Left colon (tissue), 2 donors: ENCODE measurements at regions not wholly inside any gene's neighbourhood (a gene's known extent, or its start where the extent isn't known, plus 50 kb on each side); places are given as distances from the start of the nearest gene placed in this dataset.
A peak's percentile ranks its signal among the peaks of the same experiment; 100 is the strongest.

Experiments used
- ATAC-seq: fragments of 200-7000 bp; cut with Tn5 transposase; one replicate; pipeline ENCODE4 v1.9.1; 2020; ENCODE audit warnings: mild to moderate bottlenecking, moderate library complexity
- DNase-seq, 2 donors: peaks; one replicate each; pipeline ENCODE4 v3.0.0-alpha.2; 2020
- intact Hi-C, 2 donors: fragments of 100-400 bp; cut with DNase I in 1 of 2; cut with micrococcal nuclease in 1 of 2; formaldehyde crosslinking; loops; one replicate each; pipeline versions ENCODE4 v1.11.2 to v1.14.0; 2022; cut with DNase I, micrococcal nuclease
- donor health status: DM: no; HTN: no; CAD: no.
- donor health status: DM: yes; HTN: yes; CAD: no.

DNA sequence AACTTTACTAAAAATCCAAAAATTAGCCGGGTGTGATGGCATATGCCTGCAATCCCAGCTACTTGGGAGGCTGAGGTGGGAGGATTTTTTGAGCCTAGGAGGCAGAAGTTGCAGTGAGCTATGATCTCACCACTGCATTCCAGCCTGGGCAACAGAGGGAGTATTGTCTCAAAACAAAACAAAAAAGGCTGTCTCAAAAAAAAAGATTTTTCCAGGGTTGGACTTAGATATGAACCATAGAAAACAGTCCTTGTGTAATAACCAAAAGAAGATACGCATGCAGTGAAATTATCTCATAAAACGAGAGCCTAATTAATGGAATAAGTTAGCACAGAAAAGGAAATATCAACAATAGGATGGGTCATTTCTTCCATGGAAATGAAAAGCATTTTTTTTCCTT, 320.4 kb upstream of the RASGRP1 start:
- ATAC-seq: no peak
- DNase-seq: no peak
- intact Hi-C loops: no loop called here

GRCh38 chr15:38885471-38885952, 320.9 kb upstream of the RASGRP1 start:
- no peak for ATAC-seq
- intact Hi-C loops: no loop called here
- DNase-seq: no peak

- intact Hi-C loops: no loop called here
- DNase-seq: no peak
- ATAC-seq: no peak
These were observed 321.9 kb upstream of the RASGRP1 start for GRCh38 chr15:38886315-38887163.

DNA sequence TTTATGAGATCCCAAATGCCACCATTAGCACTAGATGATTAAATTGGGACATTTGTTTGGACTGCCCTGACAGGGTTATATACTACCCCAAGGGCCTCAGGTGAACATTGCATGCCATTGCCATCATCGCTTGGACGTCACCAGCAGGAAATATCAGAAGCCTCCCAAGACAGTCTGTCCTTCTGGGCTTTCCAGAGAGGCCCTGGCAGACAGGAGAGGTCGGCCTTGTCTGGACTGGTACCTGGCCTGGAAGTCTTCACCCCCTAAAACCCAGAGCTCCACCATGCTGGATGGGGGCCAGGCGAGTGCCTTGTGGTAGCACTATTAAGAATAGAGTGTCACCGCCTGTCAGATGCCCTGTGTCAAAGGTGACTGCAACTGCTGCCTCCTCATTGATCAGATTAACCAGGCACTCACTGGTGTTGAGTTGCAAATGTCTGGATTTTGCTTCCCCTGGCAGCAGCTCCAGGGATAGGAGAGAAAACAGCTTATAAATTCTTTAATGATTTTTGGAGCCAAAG, 324.1 kb upstream of the RASGRP1 start:
- no peak for ATAC-seq
- no peak for DNase-seq
- intact Hi-C loops: no loop called here

DNA sequence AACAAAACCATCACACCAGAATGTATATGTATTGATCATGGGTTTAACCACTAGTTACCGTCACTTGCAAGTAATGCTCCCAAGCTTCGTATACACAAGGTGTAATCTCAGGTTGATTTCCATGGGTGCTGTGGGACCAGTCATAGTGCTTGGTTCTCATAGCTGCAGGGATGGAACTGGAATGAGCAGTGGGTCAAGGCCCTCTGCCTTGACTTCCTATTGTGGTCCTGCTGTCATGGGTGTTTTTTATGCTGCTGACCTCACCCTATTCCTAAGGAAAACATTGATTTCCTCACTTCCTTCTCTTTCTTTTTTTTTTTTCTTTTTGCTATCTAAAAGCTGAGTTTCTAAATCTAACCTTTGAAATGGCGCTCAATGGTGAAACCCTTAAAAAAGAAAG, 325.6 kb upstream of the RASGRP1 start:
- intact Hi-C loops: no loop called here
- DNase-seq: no peak
- no peak for ATAC-seq

GRCh38 chr15:38893925-38894242, 329.3 kb upstream of the RASGRP1 start:
- DNase-seq (no peak), ATAC-seq (peak; percentile 62)
- intact Hi-C loops: no loop called here

DNA sequence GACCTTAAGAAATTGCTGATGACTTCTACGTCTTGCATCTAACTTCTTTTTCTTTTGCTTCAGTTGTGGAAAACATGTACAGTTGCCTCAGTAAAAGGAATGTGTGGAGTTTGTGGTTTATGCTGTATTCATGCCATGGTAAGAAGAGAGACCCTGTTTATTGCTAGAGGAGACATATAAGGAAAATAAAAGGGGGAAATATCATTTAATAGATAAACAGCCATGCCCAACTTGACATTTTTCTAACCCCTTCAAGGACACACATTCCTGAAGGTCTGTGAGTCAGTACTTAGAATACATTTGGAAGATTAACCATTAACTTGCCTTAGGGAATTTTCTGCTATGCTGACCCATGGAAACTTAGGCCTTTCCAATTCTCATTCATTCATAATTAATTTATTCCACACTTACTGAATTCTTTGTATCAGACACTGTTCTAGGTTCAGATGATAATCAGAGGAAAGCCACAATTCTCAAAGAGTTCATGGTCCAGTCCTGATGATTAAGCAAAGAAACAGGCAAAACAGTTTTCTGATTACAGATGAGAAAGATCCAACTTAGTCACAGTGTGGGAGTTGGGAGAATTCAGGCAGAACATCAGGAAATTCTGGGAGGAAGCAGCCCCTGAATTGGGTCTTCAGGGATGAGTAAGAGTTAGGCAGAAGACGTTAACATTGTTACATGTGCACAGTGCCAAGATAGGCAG, 329.8 kb upstream of the RASGRP1 start:
- no peak for DNase-seq
- peak; percentile 37 for ATAC-seq
- intact Hi-C loops: no loop called here

DNA sequence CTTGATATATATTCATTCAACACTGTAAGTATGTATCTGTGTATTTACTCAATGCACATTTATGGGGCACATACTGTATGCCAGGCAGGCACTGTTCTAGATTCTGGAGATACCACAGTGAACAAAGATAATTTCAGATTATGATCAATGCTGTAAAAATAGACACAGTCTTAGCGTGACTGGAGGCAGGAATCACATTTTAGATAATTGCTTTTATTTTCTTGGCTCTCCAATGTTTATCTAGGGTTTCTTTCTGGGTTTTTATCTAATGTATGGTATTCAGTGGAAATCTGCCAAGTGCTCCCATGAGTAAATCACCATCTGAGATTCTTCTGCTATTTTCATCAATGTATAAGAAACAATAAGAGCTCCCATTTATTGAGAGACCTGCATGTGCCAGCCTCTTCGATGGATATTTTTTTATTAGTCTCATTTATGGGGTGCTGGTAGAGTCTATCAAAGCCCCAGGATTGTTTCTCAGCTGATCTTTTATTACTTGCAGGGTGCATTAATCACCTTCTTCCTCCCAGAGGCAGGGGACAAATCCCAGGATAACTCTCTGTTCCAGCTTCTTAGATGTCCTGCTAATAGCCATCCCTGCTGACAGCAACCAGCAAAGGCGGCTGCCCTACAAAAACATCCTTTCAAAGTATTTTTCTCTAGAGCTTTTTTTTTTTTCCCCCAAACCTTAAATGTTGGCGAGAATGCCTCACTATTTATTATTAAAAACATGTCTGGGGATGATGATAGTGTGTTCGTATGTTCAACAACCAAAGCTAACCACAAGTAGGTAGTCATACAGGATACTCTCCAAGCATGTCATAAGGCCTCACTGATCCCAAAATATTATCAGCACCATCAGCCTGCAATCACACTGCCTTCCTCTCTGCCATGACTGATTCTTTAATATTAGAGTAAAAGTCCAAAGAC, 331.0 kb upstream of the RASGRP1 start:
- DNase-seq: no peak
- intact Hi-C loops: no loop called here
- ATAC-seq: no peak

GRCh38 chr15:38896647-38897046, 332.0 kb upstream of the RASGRP1 start:
- DNase-seq (no peak), ATAC-seq (no peak)
- intact Hi-C loops: no loop called here

GRCh38 chr15:38897551-38897950, 332.9 kb upstream of the RASGRP1 start:
- intact Hi-C loops: no loop called here
- DNase-seq (no peak), ATAC-seq (no peak)

DNA sequence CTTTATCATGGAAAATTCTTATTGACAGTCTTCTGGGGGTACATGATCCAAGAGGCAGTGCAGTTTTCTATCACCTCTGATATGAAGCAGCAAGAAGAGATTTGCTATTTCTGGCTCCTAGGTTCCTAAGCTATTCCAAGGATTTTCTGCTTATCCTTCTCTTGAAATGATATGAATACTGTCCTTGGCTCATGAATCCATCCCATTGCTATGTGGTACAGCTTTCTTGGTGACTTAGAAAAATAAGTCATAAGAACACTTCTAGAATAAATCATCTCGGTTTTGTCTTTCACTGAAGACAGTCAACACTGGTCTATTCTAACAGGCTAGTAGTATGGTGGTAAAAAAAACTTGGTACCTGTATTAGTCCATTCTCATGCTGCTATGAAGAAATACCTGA, 333.6 kb upstream of the RASGRP1 start:
- ATAC-seq (no peak), DNase-seq (no peak)
- intact Hi-C loops: no loop called here

DNA sequence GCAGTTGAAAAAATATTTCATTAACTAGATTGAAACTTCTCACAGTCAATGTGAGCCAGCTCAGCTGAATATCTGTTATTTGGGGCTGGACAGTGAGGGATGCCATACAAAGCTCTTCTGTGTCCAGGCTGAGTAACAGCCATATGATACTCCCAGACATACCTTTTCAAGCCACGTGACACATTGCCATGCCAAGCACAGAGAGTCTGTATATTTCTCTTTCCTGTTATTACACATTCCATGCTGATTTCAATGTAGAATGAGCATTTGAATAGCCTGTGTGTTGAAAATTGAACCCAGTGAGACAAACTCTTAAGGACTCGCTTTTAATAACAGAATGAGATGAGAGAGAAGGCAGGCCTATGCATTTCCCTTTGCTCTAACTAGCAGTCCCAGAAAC, 334.7 kb upstream of the RASGRP1 start:
- DNase-seq (no peak), ATAC-seq (no peak)
- intact Hi-C loops: no loop called here

GRCh38 chr15:38904298-38904697, 339.7 kb upstream of the RASGRP1 start:
- ATAC-seq (no peak), DNase-seq (no peak)
- intact Hi-C loops: no loop called here

DNA sequence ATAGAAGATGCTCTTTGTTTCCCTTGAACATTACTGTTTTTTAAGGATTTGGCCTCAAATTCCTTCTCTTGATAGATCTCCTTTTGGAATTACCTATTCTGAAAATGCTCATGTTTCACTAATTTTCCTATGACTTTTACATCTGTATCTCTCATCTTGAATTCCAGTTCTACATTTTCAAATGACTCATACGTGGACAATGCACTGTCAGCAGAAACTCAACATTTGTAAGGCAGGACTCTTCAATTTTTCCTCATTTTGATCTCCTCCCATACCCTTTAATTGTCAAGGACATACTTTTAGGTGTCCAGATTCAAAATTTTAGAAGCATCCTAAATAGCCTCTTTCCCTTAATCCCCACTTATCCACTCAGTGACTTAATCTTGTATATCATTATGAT, 341.0 kb upstream of the RASGRP1 start:
- DNase-seq (no peak), ATAC-seq (no peak)
- intact Hi-C loops: no loop called here

- intact Hi-C loops: no loop called here
- DNase-seq (no peak), ATAC-seq (no peak)
These were observed 356.4 kb upstream of the RASGRP1 start for GRCh38 chr15:38920966-38921365.

GRCh38 chr15:38921471-38921870, 356.9 kb upstream of the RASGRP1 start:
- intact Hi-C loops: no loop called here
- ATAC-seq (no peak), DNase-seq (no peak)

DNA sequence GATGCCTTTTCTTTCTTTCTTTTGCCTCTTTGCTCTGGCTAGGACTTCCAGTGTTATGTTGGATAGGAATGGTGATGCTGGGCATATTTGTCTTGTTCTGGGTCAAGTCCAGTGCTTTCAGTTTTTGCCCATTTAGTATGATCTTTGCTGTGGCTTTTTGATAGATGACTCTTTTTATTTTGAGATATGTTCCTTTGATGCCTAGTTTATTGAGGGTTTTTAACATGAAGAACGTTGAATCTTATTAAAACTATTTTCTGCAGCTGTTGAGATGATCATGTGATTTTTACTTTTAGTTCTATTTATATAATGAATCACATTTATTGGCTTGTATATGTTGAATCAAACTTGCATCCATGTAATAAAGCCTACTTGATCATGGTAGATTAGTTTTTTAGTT, 363.8 kb upstream of the RASGRP1 start:
- ATAC-seq: no peak
- intact Hi-C loops: no loop called here
- no peak for DNase-seq

- intact Hi-C loops: no loop called here
- DNase-seq (no peak), ATAC-seq (no peak)
These were observed 366.4 kb upstream of the RASGRP1 start for GRCh38 chr15:38930851-38931572.
